ENCODE measurements at regions not wholly inside any gene's neighbourhood (a gene's known extent, or its start where the extent isn't known, plus 50 kb on each side); places are given as distances from the start of the nearest gene placed in this dataset.

DNA sequence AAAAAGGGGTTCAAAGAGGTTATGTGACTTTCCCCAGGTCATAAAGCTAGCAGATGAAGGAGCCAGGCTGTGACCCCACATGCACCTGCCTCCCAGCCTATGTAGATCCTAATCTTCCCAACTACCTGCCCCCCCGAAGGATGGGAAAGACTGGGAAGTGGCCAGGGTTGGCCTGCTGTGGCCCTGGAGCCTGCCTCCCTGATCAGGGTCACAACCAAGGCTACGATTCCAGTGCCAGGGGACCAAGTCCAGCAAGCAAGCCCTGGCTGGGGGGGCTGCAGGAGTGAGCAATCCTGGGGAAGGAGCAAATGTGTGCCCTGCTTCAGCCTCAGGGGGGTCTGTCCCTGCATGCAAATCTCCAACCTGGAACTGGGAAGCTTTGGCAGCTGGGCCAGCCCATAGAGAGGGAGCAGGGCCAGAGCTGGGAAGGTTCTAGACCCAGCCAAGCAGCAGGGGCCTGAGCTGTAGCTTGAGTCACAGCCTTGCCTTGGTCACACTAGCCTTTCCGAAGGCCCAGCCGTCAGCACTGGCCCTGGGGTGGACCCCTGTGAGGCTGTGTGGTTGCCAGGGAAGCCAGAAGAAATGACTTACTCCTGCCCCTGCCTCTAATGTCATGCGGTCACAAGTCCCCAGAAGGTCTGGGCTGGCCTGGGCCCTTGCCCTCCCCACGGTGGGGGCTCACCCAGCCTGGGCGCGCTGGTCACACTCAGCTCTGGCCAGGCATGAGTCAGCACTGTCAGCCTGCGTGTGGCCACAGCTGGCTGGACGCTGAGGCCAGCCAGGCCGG, 96.4 kb upstream of the ZMIZ1 start:
- H2AFZ ChIP-seq (ENCODE audit: low read length): peak overlapping the region; percentile 37
- CTCF ChIA-PET: interaction anchor here (0.6 to 3.4 kb wide), 6 partner anchors 80 to 386 kb away, joined by 3 to 36 read pairs (median 4); partner anchors contain the start of gene ZMIZ1
- H3K27ac ChIP-seq (ENCODE audit: low read length): peak overlapping the region; percentile 79
- peak overlapping the region; percentile 78 for H3K9ac ChIP-seq (ENCODE audit: low read length)
- no peaks in the 10 kb centered on the region for H3K36me3 ChIP-seq (ENCODE audit: low read depth, low read length)
- DNase-seq (peak; percentile 83), ATAC-seq (peak; percentile 38)
- no peaks in the 10 kb centered on the region for H3K9me3 ChIP-seq (ENCODE audit: low read length)
- TF ChIP-seq EZH2 (IDR thresholded peaks at IDR 0.05; ENCODE audit: low read length, unreplicated experiment) (no peak), EZH2phosphoT487 (IDR thresholded peaks at IDR 0.05; ENCODE audit: borderline replicate concordance, low read length) (no peak)
- TF ChIP-seq, protein P1, sequence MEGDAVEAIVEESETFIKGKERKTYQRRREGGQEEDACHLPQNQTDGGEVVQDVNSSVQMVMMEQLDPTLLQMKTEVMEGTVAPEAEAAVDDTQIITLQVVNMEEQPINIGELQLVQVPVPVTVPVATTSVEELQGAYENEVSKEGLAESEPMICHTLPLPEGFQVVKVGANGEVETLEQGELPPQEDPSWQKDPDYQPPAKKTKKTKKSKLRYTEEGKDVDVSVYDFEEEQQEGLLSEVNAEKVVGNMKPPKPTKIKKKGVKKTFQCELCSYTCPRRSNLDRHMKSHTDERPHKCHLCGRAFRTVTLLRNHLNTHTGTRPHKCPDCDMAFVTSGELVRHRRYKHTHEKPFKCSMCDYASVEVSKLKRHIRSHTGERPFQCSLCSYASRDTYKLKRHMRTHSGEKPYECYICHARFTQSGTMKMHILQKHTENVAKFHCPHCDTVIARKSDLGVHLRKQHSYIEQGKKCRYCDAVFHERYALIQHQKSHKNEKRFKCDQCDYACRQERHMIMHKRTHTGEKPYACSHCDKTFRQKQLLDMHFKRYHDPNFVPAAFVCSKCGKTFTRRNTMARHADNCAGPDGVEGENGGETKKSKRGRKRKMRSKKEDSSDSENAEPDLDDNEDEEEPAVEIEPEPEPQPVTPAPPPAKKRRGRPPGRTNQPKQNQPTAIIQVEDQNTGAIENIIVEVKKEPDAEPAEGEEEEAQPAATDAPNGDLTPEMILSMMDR (conservative IDR thresholded peaks at IDR 0.05; ENCODE audit: low read depth, low read length): no peak
- peaks cover 6% of the 10 kb centered on the region for H3F3A ChIP-seq (ENCODE audit: low read length, unreplicated experiment)
- intact Hi-C loops (cut with micrococcal nuclease): loop anchor here (5.0 to 10.0 kb wide), 3 partner anchors 348 to 470 kb away; no protein-coding TSS in a partner anchor
- H3K4me2 ChIP-seq (ENCODE audit: low read length): peak overlapping the region; percentile 80
- H3K79me2 ChIP-seq (ENCODE audit: low read length): no peaks in the 10 kb centered on the region
- H4K20me1 ChIP-seq (ENCODE audit: low read length): no peaks in the 10 kb centered on the region
- no peaks in the 10 kb centered on the region for H3K27me3 ChIP-seq (ENCODE audit: low read length)
- no TSS peak for BruUV-seq (replicated peaks)
- peak overlapping the region; percentile 60 for H3K4me3 ChIP-seq (ENCODE audit: low read length)
- no peaks in the 10 kb centered on the region for H3K9me2 ChIP-seq (replicated peaks; ENCODE audit: low read length)
- POLR2A ChIA-PET (ENCODE audit: unreplicated experiment): interaction anchor here (0.5 to 0.6 kb wide), 3 partner anchors 23 to 155 kb away, joined by 3 to 5 read pairs (median 3); no protein-coding TSS in a partner anchor
- peaks cover 33% of the 10 kb centered on the region for H3K4me1 ChIP-seq (ENCODE audit: insufficient read depth, low read length)

DNA sequence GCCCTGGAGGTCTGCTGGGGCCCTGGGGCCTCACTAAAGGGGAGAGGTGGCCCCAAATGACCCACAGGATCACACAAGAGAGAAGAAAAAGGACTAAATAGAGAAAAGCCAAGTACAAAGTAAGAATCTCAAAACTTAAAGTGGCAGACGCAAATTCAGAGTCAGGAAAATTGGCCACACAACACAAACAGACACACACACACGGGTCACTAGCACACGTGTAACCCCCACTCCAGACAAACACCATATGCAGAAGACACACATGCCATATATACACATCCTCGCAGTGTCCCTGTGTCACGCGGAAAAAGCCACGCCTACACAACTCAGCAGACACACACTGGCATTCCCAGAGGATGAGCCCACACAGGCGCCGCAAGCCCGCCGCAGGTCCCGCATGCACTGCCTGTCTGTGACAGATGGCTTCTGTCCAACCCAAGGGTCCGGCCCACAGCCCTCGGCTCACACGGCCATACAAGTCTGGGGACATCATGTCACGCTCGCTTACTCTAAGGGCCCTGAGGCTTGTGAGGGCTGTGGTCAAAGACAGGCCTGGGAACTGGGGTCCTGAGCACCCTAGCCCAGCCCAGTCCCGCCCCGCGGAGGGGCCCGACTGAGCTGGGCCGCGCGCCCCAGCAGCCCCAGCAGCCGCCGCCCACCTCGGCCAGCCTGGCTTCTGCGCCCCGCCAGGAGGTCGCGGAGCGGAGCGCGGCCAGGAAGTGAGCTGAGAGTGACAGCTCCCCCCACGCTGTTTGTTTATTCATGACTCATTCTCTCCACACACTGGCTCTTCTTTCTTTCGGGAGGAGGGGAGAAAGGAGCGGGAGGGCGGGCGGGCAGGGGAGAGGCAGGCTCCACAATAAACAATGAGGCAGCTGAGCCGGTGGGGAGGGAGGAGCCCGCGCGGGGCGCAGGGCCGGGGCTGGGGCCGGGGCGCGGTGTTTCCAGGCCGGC, 95.5 kb upstream of the ZMIZ1 start:
- Histone ChIP-seq H3K79me2 (ENCODE audit: low read length) (no peaks in the 10 kb centered on the region), H3K9me2 (replicated peaks; ENCODE audit: low read length) (no peaks in the 10 kb centered on the region), H3K27ac (ENCODE audit: low read length) (peak overlapping the region; percentile 79), H3K4me1 (ENCODE audit: insufficient read depth, low read length) (peaks cover 39% of the 10 kb centered on the region), H3K4me2 (ENCODE audit: low read length) (peak overlapping the region; percentile 80), H3F3A (ENCODE audit: low read length, unreplicated experiment) (peaks cover 6% of the 10 kb centered on the region), H2AFZ (ENCODE audit: low read length) (peak overlapping the region; percentile 37), H3K27me3 (ENCODE audit: low read length) (no peaks in the 10 kb centered on the region), H3K4me3 (ENCODE audit: low read length) (peak overlapping the region; percentile 60), H3K9me3 (ENCODE audit: low read length) (no peaks in the 10 kb centered on the region), H3K9ac (ENCODE audit: low read length) (peak overlapping the region; percentile 78), H4K20me1 (ENCODE audit: low read length) (no peaks in the 10 kb centered on the region), H3K36me3 (ENCODE audit: low read depth, low read length) (no peaks in the 10 kb centered on the region)
- peak; percentile 100 for DNase-seq
- BruUV-seq (replicated peaks): TSS peak; percentile 78
- no peak for TF ChIP-seq EZH2 (IDR thresholded peaks at IDR 0.05; ENCODE audit: low read length, unreplicated experiment)
- TF ChIP-seq, protein P1 (conservative IDR thresholded peaks at IDR 0.05; ENCODE audit: low read depth, low read length): peak; percentile 20; the same call in 1 of the 2 replicates
- peak; percentile 87 for TF ChIP-seq EZH2phosphoT487 (IDR thresholded peaks at IDR 0.05; ENCODE audit: borderline replicate concordance, low read length)
- intact Hi-C loops (cut with micrococcal nuclease): loop anchor here (1.0 to 10.0 kb wide), 6 partner anchors 8 to 939 kb away; no protein-coding TSS in a partner anchor
- CTCF ChIA-PET: interaction anchor here (0.6 to 3.4 kb wide), 28 partner anchors 8 to 1287 kb away, joined by 3 to 36 read pairs (median 4); partner anchors contain the start of gene ZMIZ1
- ATAC-seq: peak; percentile 63
- POLR2A ChIA-PET (ENCODE audit: unreplicated experiment): interaction anchor here (0.5 to 2.5 kb wide), 21 partner anchors 8 to 1186 kb away, joined by 3 to 34 read pairs (median 5); no protein-coding TSS in a partner anchor

Measured in PC-3 (cell line).